ENCODE measurements at regions not wholly inside any gene's neighbourhood (a gene's known extent, or its start where the extent isn't known, plus 50 kb on each side); places are given as distances from the start of the nearest gene placed in this dataset.

- no peak for TF ChIP-seq CTCF (IDR thresholded peaks at IDR 0.05)
- TF ChIP-seq POLR2A (IDR thresholded peaks at IDR 0.05) = no peak
- no peak for TF ChIP-seq POLR2AphosphoS5 (IDR thresholded peaks at IDR 0.05)
These were observed 128.5 kb upstream of the VKORC1L1 start for GRCh38 chr7:65744406-65744805.

Data from breast epithelium (tissue), 3 donors.